ENCODE measurements at regions not wholly inside any gene's neighbourhood (a gene's known extent, or its start where the extent isn't known, plus 50 kb on each side); places are given as distances from the start of the nearest gene placed in this dataset.

DNA sequence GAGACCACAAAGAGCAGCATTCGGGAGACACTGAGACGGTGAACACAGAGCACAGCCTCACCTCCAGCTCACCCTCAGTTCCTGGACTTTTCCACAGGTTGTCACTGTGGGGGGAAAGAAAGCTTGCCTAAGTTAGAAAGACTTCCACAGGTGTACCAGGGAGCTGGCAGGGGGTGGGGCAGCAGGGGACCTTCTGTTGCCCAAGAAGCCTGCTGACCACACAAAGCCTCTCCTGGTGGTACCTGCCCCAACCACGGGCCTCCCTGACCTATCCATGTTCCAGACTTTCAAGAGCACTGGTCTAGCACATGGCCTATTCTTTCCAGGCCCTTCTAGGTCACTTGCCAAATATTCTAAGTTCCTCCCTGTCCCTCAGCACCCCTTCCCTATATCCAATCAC is 550.8 kb downstream of the BNC2 start:
- TF ChIP-seq, protein P1, sequence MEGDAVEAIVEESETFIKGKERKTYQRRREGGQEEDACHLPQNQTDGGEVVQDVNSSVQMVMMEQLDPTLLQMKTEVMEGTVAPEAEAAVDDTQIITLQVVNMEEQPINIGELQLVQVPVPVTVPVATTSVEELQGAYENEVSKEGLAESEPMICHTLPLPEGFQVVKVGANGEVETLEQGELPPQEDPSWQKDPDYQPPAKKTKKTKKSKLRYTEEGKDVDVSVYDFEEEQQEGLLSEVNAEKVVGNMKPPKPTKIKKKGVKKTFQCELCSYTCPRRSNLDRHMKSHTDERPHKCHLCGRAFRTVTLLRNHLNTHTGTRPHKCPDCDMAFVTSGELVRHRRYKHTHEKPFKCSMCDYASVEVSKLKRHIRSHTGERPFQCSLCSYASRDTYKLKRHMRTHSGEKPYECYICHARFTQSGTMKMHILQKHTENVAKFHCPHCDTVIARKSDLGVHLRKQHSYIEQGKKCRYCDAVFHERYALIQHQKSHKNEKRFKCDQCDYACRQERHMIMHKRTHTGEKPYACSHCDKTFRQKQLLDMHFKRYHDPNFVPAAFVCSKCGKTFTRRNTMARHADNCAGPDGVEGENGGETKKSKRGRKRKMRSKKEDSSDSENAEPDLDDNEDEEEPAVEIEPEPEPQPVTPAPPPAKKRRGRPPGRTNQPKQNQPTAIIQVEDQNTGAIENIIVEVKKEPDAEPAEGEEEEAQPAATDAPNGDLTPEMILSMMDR (IDR thresholded peaks at IDR 0.05; ENCODE audit: low read depth, low read length), result no peak
- TF ChIP-seq EZH2phosphoT487 (IDR thresholded peaks at IDR 0.05; ENCODE audit: low read depth), result no peak

All from OCI-LY3 (cell line).